ENCODE measurements at regions not wholly inside any gene's neighbourhood (a gene's known extent, or its start where the extent isn't known, plus 50 kb on each side); places are given as distances from the start of the nearest gene placed in this dataset.

- Mint-ChIP-seq H3K27me3 (peaks cover 14 to 26% of the 10 kb centered on the region in 2 donors), H3K4me1 (no peaks in the 10 kb centered on the region), H3K27ac (no peak overlapping the region), H3K36me3 (no peaks in the 10 kb centered on the region), H3K9me3 (no peaks in the 10 kb centered on the region), H3K4me3 (no peak overlapping the region)
- DNase-seq (no peak), ATAC-seq (replicated peaks) (no peak)
These were observed 149.7 kb downstream of the PHLDA1 start for GRCh38 chr12:75881920-75882319.

- H3K27ac Mint-ChIP-seq: no peak overlapping the region
- H3K27me3 Mint-ChIP-seq: peaks cover 29 to 33% of the 10 kb centered on the region in 2 donors
- H3K9me3 Mint-ChIP-seq: no peaks in the 10 kb centered on the region
- DNase-seq: no peak
- H3K4me1 Mint-ChIP-seq: no peaks in the 10 kb centered on the region
- no peak for ATAC-seq (replicated peaks)
- H3K4me3 Mint-ChIP-seq: no peak overlapping the region
- H3K36me3 Mint-ChIP-seq: no peaks in the 10 kb centered on the region
These were observed 153.6 kb downstream of the PHLDA1 start for GRCh38 chr12:75877763-75878621.

- Mint-ChIP-seq H3K4me1 (no peaks in the 10 kb centered on the region), H3K9me3 (no peaks in the 10 kb centered on the region), H3K27ac (no peak overlapping the region), H3K4me3 (no peak overlapping the region), H3K27me3 (peaks cover 36 to 39% of the 10 kb centered on the region in 2 donors), H3K36me3 (no peaks in the 10 kb centered on the region)
- ATAC-seq (replicated peaks) (no peak), DNase-seq (no peak)
These were observed 154.5 kb downstream of the PHLDA1 start for GRCh38 chr12:75876832-75877762.

- H3K4me3 Mint-ChIP-seq: no peak overlapping the region
These were observed 157.1 kb downstream of the PHLDA1 start for GRCh38 chr12:75874441-75874840.

GRCh38 chr12:75872762-75873161, 158.8 kb downstream of the PHLDA1 start:
- DNase-seq (no peak), ATAC-seq (replicated peaks) (no peak)
- no peaks in the 10 kb centered on the region for H3K9me3 Mint-ChIP-seq
- no peak overlapping the region for H3K27ac Mint-ChIP-seq
- no peaks in the 10 kb centered on the region for H3K36me3 Mint-ChIP-seq
- no peaks in the 10 kb centered on the region for H3K4me1 Mint-ChIP-seq
- H3K27me3 Mint-ChIP-seq: peaks cover 34 to 37% of the 10 kb centered on the region in 2 donors
- no peak overlapping the region for H3K4me3 Mint-ChIP-seq

More at GRCh38 chr12:75874441-75874840, 157.1 kb downstream of the PHLDA1 start:
- Mint-ChIP-seq H3K27ac (no peak overlapping the region), H3K27me3 (peaks cover 35 to 41% of the 10 kb centered on the region in 2 donors), H3K9me3 (no peaks in the 10 kb centered on the region), H3K36me3 (no peaks in the 10 kb centered on the region), H3K4me1 (no peaks in the 10 kb centered on the region)
- ATAC-seq (replicated peaks): no peak
- DNase-seq: no peak

GRCh38 chr12:75870878-75871277, 160.7 kb downstream of the PHLDA1 start:
- H3K27ac Mint-ChIP-seq: no peak overlapping the region

GRCh38 chr12:75868501-75868900, 163.1 kb downstream of the PHLDA1 start:
- H3K4me1 Mint-ChIP-seq: peaks cover 0 to 2% of the 10 kb centered on the region in 2 donors
- H3K9me3 Mint-ChIP-seq: peaks cover 7 to 9% of the 10 kb centered on the region in 2 donors
- H3K27ac Mint-ChIP-seq: no peak overlapping the region
- H3K4me3 Mint-ChIP-seq: no peak overlapping the region
- H3K27me3 Mint-ChIP-seq: peaks cover 14 to 20% of the 10 kb centered on the region in 2 donors
- no peak for ATAC-seq (replicated peaks)
- peaks cover 0 to 3% of the 10 kb centered on the region in 2 donors for H3K36me3 Mint-ChIP-seq
- DNase-seq: no peak

More at GRCh38 chr12:75870878-75871277, 160.7 kb downstream of the PHLDA1 start:
- peaks cover 0 to 3% of the 10 kb centered on the region in 2 donors for H3K36me3 Mint-ChIP-seq
- no peak for DNase-seq
- peaks cover 7 to 9% of the 10 kb centered on the region in 2 donors for H3K9me3 Mint-ChIP-seq
- H3K4me1 Mint-ChIP-seq: peaks cover 0 to 2% of the 10 kb centered on the region in 2 donors
- ATAC-seq (replicated peaks): no peak
- peaks cover 30 to 38% of the 10 kb centered on the region in 2 donors for H3K27me3 Mint-ChIP-seq
- no peak overlapping the region for H3K4me3 Mint-ChIP-seq

GRCh38 chr12:75865315-75865714, 166.3 kb downstream of the PHLDA1 start:
- ATAC-seq (replicated peaks): no peak
- peaks cover 0 to 3% of the 10 kb centered on the region in 2 donors for H3K36me3 Mint-ChIP-seq
- no peak overlapping the region for H3K27ac Mint-ChIP-seq
- DNase-seq: no peak
- peaks cover 7 to 9% of the 10 kb centered on the region in 2 donors for H3K9me3 Mint-ChIP-seq
- peaks cover 0 to 5% of the 10 kb centered on the region in 2 donors for H3K27me3 Mint-ChIP-seq
- peaks cover 0 to 2% of the 10 kb centered on the region in 2 donors for H3K4me1 Mint-ChIP-seq
- no peak overlapping the region for H3K4me3 Mint-ChIP-seq

GRCh38 chr12:75864161-75864560, 167.4 kb downstream of the PHLDA1 start:
- peaks cover 0 to 2% of the 10 kb centered on the region in 2 donors for H3K4me1 Mint-ChIP-seq
- DNase-seq (no peak), ATAC-seq (replicated peaks) (no peak)
- peaks cover 7 to 9% of the 10 kb centered on the region in 2 donors for H3K9me3 Mint-ChIP-seq
- no peak overlapping the region for H3K27ac Mint-ChIP-seq
- peaks cover 0 to 5% of the 10 kb centered on the region in 2 donors for H3K27me3 Mint-ChIP-seq
- peaks cover 0 to 3% of the 10 kb centered on the region in 2 donors for H3K36me3 Mint-ChIP-seq
- H3K4me3 Mint-ChIP-seq: no peak overlapping the region

GRCh38 chr12:75863533-75863932, 168.0 kb downstream of the PHLDA1 start:
- H3K27ac Mint-ChIP-seq: no peak overlapping the region
- no peak for DNase-seq

GRCh38 chr12:75862692-75863471, 168.7 kb downstream of the PHLDA1 start:
- Mint-ChIP-seq H3K4me3 (no peak overlapping the region), H3K9me3 (peaks cover 7 to 9% of the 10 kb centered on the region in 2 donors), H3K36me3 (peaks cover 0 to 3% of the 10 kb centered on the region in 2 donors), H3K27ac (no peak overlapping the region), H3K4me1 (peaks cover 0 to 2% of the 10 kb centered on the region in 2 donors), H3K27me3 (peaks cover 0 to 2% of the 10 kb centered on the region in 2 donors)
- DNase-seq: no peak
- no peak for ATAC-seq (replicated peaks)

More at GRCh38 chr12:75863533-75863932, 168.0 kb downstream of the PHLDA1 start:
- Mint-ChIP-seq H3K9me3 (peaks cover 7 to 9% of the 10 kb centered on the region in 2 donors), H3K27me3 (peaks cover 0 to 5% of the 10 kb centered on the region in 2 donors), H3K4me3 (no peak overlapping the region), H3K4me1 (peaks cover 0 to 2% of the 10 kb centered on the region in 2 donors), H3K36me3 (peaks cover 0 to 3% of the 10 kb centered on the region in 2 donors)
- ATAC-seq (replicated peaks): no peak

- no peak overlapping the region for H3K27ac Mint-ChIP-seq
- no peaks in the 10 kb centered on the region for H3K4me1 Mint-ChIP-seq
- no peak for ATAC-seq (replicated peaks)
- no peak overlapping the region for H3K4me3 Mint-ChIP-seq
- H3K36me3 Mint-ChIP-seq: no peaks in the 10 kb centered on the region
- DNase-seq: no peak
- no peaks in the 10 kb centered on the region for H3K9me3 Mint-ChIP-seq
- H3K27me3 Mint-ChIP-seq: peaks cover 0 to 5% of the 10 kb centered on the region in 2 donors
These were observed 171.7 kb downstream of the PHLDA1 start for GRCh38 chr12:75859868-75860267.

- DNase-seq (no peak), ATAC-seq (replicated peaks) (no peak)
- Mint-ChIP-seq H3K27ac (no peak overlapping the region), H3K9me3 (no peaks in the 10 kb centered on the region), H3K4me3 (no peak overlapping the region), H3K27me3 (peaks cover 4 to 12% of the 10 kb centered on the region in 2 donors), H3K4me1 (peaks cover 3 to 5% of the 10 kb centered on the region in 2 donors), H3K36me3 (no peaks in the 10 kb centered on the region)
These were observed 175.3 kb downstream of the PHLDA1 start for GRCh38 chr12:75856235-75856634.

Measured in stimulated activated naive B cell treated with anti-CD40 and anti-IgM and Interleukin-4, amounts not matched to agents 10 μg/mL and 1 μg/mL and 100 μg/mL, for 72 hours (primary cell).